ENCODE measurements at regions not wholly inside any gene's neighbourhood (a gene's known extent, or its start where the extent isn't known, plus 50 kb on each side); places are given as distances from the start of the nearest gene placed in this dataset.

DNA sequence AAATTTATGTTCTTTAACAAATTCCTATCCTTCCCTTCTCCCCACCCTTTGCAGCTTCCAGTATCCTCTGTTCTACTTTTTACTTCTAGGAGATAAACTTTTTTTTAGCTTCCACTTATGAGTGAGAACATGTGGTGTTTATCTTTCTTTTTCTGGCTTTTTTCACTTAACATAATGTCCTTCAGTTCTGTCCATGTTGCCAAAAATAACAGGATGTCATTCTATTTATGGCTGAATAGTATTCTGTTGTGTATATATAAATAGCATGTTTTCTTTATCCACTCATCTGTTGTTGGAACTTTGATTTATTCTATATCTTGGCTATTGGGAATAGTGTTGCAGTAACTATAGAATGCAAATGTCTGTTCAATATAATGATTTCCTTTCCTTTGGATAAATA, 1191.2 kb downstream of the CNTNAP5 start:
- no TSS peak for BruUV-seq (replicated peaks)
- Histone ChIP-seq H3K4me1 (ENCODE audit: insufficient read depth, low read length) (no peaks in the 10 kb centered on the region), H3K27me3 (ENCODE audit: control insufficient read depth in 1 of 2, insufficient read depth in 2 of 2, low read length in 2 of 2) (no peaks in the 10 kb centered on the region), H3K4me3 (replicated peaks in 1 of 3; ENCODE audit: insufficient read depth in 1 of 3, low read depth in 2 of 3, low read length in 3 of 3) (no peak overlapping the region), H2AFZ (ENCODE audit: low read length) (no peak overlapping the region), H3K79me2 (ENCODE audit: insufficient read depth, low read length) (no peaks in the 10 kb centered on the region), H3K9me3 (ENCODE audit: low read length) (peaks cover 77% of the 10 kb centered on the region), H3K9ac (ENCODE audit: insufficient read depth, low read depth, low read length) (no peak overlapping the region), H3K4me2 (ENCODE audit: low read depth, low read length) (no peak overlapping the region), H4K20me1 (ENCODE audit: insufficient read depth, low read length) (no peaks in the 10 kb centered on the region), H3K27ac (ENCODE audit: extremely low read length, insufficient read depth, low read length) (no peak overlapping the region), H3K36me3 (replicated peaks in 1 of 2; ENCODE audit: control insufficient read depth in 1 of 2, insufficient read depth in 2 of 2, low read length in 2 of 2) (no peaks in the 10 kb centered on the region)
- DNase-seq (ENCODE audit: low spot score), result no peak
- ChIA-PET POLR2A (no interaction called here), CTCF (ENCODE audit: low intra/inter-chr PET ratio, low total read pairs) (no interaction called here)
- FAIRE-seq, result no peak
- intact Hi-C loops (cut with micrococcal nuclease; ENCODE audit: unreplicated experiment), result no loop called here
- TF ChIP-seq HOXA3 (CRISPR knock-in tag; IDR thresholded peaks at IDR 0.05) (no peak), NFYB (CRISPR knock-in tag; IDR thresholded peaks at IDR 0.05) (no peak), PCBP2 (optimal IDR thresholded peaks at IDR 0.05; ENCODE audit: low read depth, low read length, poor library complexity, severe bottlenecking) (no peak), ATF7-NPFF (CRISPR knock-in tag; IDR thresholded peaks at IDR 0.05; ENCODE audit: low read depth) (no peak), ZNF432 (CRISPR knock-in tag; IDR thresholded peaks at IDR 0.05; ENCODE audit: borderline replicate concordance) (no peak), RARG (CRISPR knock-in tag; IDR thresholded peaks at IDR 0.05; ENCODE audit: low read depth) (no peak)
- no peak for ATAC-seq
- in situ Hi-C loops (cut with HindIII; ENCODE audit: extremely low pct_ligation_motif_present, low pct_unique_long_range_greater_than_20kb), result no loop called here

DNA sequence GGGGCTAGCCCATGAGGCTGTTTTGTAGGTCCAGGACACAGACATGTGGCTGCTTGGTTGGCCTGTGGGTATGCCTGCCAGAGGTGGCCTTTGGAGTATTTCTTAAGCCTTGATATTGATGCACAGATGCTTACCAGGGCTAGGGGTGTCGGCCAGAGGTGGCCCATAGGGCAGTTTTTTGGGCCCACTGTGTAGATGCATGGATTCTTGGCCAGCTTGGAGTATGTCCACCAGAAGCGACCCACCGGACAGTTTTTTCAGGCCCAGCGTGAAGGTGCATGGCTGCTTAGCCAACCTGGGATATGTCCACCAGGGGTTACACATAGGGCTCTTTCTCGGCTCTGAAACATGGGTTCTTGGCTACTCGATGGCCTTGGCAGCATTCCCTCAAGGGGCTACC, 1199.1 kb downstream of the CNTNAP5 start:
- DNase-seq (ENCODE audit: low spot score) (no peak), ATAC-seq (no peak), FAIRE-seq (no peak)
- no peaks in the 10 kb centered on the region for H3K36me3 ChIP-seq (replicated peaks in 1 of 2; ENCODE audit: control insufficient read depth in 1 of 2, insufficient read depth in 2 of 2, low read length in 2 of 2)
- no peaks in the 10 kb centered on the region for H3K79me2 ChIP-seq (ENCODE audit: insufficient read depth, low read length)
- POLR2A ChIA-PET, result no interaction called here
- in situ Hi-C loops (cut with HindIII; ENCODE audit: extremely low pct_ligation_motif_present, low pct_unique_long_range_greater_than_20kb), result no loop called here
- no peaks in the 10 kb centered on the region for H4K20me1 ChIP-seq (ENCODE audit: insufficient read depth, low read length)
- TF ChIP-seq BCL6 (CRISPR knock-in tag; IDR thresholded peaks at IDR 0.05) (no peak), ZNF672 (CRISPR knock-in tag; IDR thresholded peaks at IDR 0.05) (no peak), DRAP1 (CRISPR knock-in tag; IDR thresholded peaks at IDR 0.05) (no peak), ZNF430 (CRISPR knock-in tag; IDR thresholded peaks at IDR 0.05) (no peak), ATRX (CRISPR knock-in tag; IDR thresholded peaks at IDR 0.05; ENCODE audit: borderline replicate concordance) (no peak), ZNF639 (CRISPR knock-in tag; conservative IDR thresholded peaks at IDR 0.05) (no peak)
- no CpG with 5 or more reads among the region's 6 CpGs for WGBS (ENCODE audit: low lambda C conversion rate)
- intact Hi-C loops (cut with micrococcal nuclease; ENCODE audit: unreplicated experiment), result no loop called here
- H3K9ac ChIP-seq (ENCODE audit: insufficient read depth, low read depth, low read length), result no peak overlapping the region
- no peak overlapping the region for H3K4me3 ChIP-seq (replicated peaks in 1 of 3; ENCODE audit: insufficient read depth in 1 of 3, low read depth in 2 of 3, low read length in 3 of 3)
- H3K27me3 ChIP-seq (ENCODE audit: control insufficient read depth in 1 of 2, insufficient read depth in 2 of 2, low read length in 2 of 2), result no peaks in the 10 kb centered on the region
- no peak overlapping the region for H2AFZ ChIP-seq (ENCODE audit: low read length)
- H3K4me2 ChIP-seq (ENCODE audit: low read depth, low read length), result no peak overlapping the region
- BruUV-seq (replicated peaks), result no TSS peak
- CTCF ChIA-PET (ENCODE audit: low intra/inter-chr PET ratio, low total read pairs), result no interaction called here
- H3K4me1 ChIP-seq (ENCODE audit: insufficient read depth, low read length), result no peaks in the 10 kb centered on the region
- peaks cover 74% of the 10 kb centered on the region for H3K9me3 ChIP-seq (ENCODE audit: low read length)
- no peak overlapping the region for H3K27ac ChIP-seq (ENCODE audit: extremely low read length, insufficient read depth, low read length)

All from HepG2 (cell line).